ENCODE measurements at regions not wholly inside any gene's neighbourhood (a gene's known extent, or its start where the extent isn't known, plus 50 kb on each side); places are given as distances from the start of the nearest gene placed in this dataset.
A peak's percentile ranks its signal among the peaks of the same experiment; 100 is the strongest.

DNA sequence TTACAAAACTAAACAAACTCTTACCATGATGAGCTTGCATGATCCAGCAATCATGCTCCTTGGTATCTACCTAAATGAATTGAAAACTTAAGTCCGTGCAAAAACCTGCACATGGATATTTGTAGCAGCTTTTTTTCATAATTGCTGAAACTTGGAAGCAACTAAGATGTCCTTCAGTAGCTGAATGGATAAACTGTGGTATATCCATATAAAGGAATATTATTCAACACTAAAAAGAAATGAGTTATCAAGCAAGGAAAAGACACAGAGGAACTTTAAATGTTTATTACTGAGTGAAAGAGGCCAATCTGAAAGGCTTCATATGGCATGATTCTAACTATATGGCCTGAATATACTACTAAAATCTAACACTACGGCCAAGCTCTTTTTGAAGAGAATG lies 139.1 kb upstream of the ZNF608 start:
- 65% methylated on average over 2 of the region's 2 CpGs for WGBS (ENCODE audit: low lambda C conversion rate)
- Histone ChIP-seq H3K27ac (ENCODE audit: extremely low read length, insufficient read depth, low read length) (no peak overlapping the region), H2AFZ (ENCODE audit: low read length) (no peak overlapping the region), H3K4me1 (ENCODE audit: insufficient read depth, low read length) (peaks cover 26% of the 10 kb centered on the region), H3K36me3 (replicated peaks in 1 of 2; ENCODE audit: control insufficient read depth in 1 of 2, insufficient read depth in 2 of 2, low read length in 2 of 2) (no peaks in the 10 kb centered on the region), H3K27me3 (ENCODE audit: control insufficient read depth in 1 of 2, insufficient read depth in 2 of 2, low read length in 2 of 2) (no peaks in the 10 kb centered on the region), H3K4me3 (replicated peaks in 1 of 3; ENCODE audit: insufficient read depth in 1 of 3, low read depth in 2 of 3, low read length in 3 of 3) (no peak overlapping the region), H3K4me2 (ENCODE audit: low read depth, low read length) (no peak overlapping the region), H4K20me1 (ENCODE audit: insufficient read depth, low read length) (no peaks in the 10 kb centered on the region), H3K79me2 (ENCODE audit: insufficient read depth, low read length) (no peaks in the 10 kb centered on the region), H3K9me3 (ENCODE audit: low read length) (no peaks in the 10 kb centered on the region), H3K9ac (ENCODE audit: insufficient read depth, low read depth, low read length) (no peak overlapping the region)
- no TSS peak for BruUV-seq (replicated peaks)
- DNase-seq (ENCODE audit: low spot score) (no peak), ATAC-seq (no peak), FAIRE-seq (no peak)
- in situ Hi-C loops (cut with HindIII; ENCODE audit: extremely low pct_ligation_motif_present, low pct_unique_long_range_greater_than_20kb): no loop called here
- CTCF ChIA-PET (ENCODE audit: low intra/inter-chr PET ratio, low total read pairs): no interaction called here
- TF ChIP-seq IRX3 (CRISPR knock-in tag; IDR thresholded peaks at IDR 0.05; ENCODE audit: borderline replicate concordance, low read depth): no peak
- no peak for TF ChIP-seq ZNF790 (CRISPR knock-in tag; IDR thresholded peaks at IDR 0.05; ENCODE audit: borderline replicate concordance)
- intact Hi-C loops (cut with micrococcal nuclease; ENCODE audit: unreplicated experiment): no loop called here
- POLR2A ChIA-PET: no interaction called here

- DNase-seq (ENCODE audit: low spot score) (no peak), ATAC-seq (no peak), FAIRE-seq (no peak)
- Histone ChIP-seq H3K4me3 (replicated peaks in 1 of 3; ENCODE audit: insufficient read depth in 1 of 3, low read depth in 2 of 3, low read length in 3 of 3) (peak overlapping the region in 2 of 3 experiments; percentile 52 to 66; a peak in 3 of 6 replicates), H3K79me2 (ENCODE audit: insufficient read depth, low read length) (no peaks in the 10 kb centered on the region), H2AFZ (ENCODE audit: low read length) (no peak overlapping the region), H3K9me3 (ENCODE audit: low read length) (no peaks in the 10 kb centered on the region), H3K4me1 (ENCODE audit: insufficient read depth, low read length) (peaks cover 26% of the 10 kb centered on the region), H3K36me3 (replicated peaks in 1 of 2; ENCODE audit: control insufficient read depth in 1 of 2, insufficient read depth in 2 of 2, low read length in 2 of 2) (no peaks in the 10 kb centered on the region), H4K20me1 (ENCODE audit: insufficient read depth, low read length) (no peaks in the 10 kb centered on the region), H3K27me3 (ENCODE audit: control insufficient read depth in 1 of 2, insufficient read depth in 2 of 2, low read length in 2 of 2) (no peaks in the 10 kb centered on the region), H3K9ac (ENCODE audit: insufficient read depth, low read depth, low read length) (no peak overlapping the region), H3K27ac (ENCODE audit: extremely low read length, insufficient read depth, low read length) (no peak overlapping the region), H3K4me2 (ENCODE audit: low read depth, low read length) (peak overlapping the region; percentile 78)
- POLR2A ChIA-PET: no interaction called here
- in situ Hi-C loops (cut with HindIII; ENCODE audit: extremely low pct_ligation_motif_present, low pct_unique_long_range_greater_than_20kb) (no loop called here), intact Hi-C loops (cut with micrococcal nuclease; ENCODE audit: unreplicated experiment) (no loop called here)
- CTCF ChIA-PET (ENCODE audit: low intra/inter-chr PET ratio, low total read pairs): no interaction called here
- 51% methylated on average over 2 of the region's 2 CpGs for WGBS (ENCODE audit: low lambda C conversion rate)
- BruUV-seq (replicated peaks): no TSS peak
- no peak for TF ChIP-seq ESRRA (CRISPR knock-in tag; IDR thresholded peaks at IDR 0.05; ENCODE audit: low read depth)
- TF ChIP-seq HIC2 (CRISPR knock-in tag; IDR thresholded peaks at IDR 0.05; ENCODE audit: low read depth): no peak
- TF ChIP-seq TFAP4 (IDR thresholded peaks at IDR 0.05; ENCODE audit: borderline replicate concordance, low read depth): no peak
- no peak for TF ChIP-seq ISX (CRISPR knock-in tag; conservative IDR thresholded peaks at IDR 0.05)
- no peak for TF ChIP-seq TFDP2 (CRISPR knock-in tag; IDR thresholded peaks at IDR 0.05)
- TF ChIP-seq ZNF383 (CRISPR knock-in tag; IDR thresholded peaks at IDR 0.05; ENCODE audit: borderline replicate concordance): no peak
- TF ChIP-seq HNRNPK (IDR thresholded peaks at IDR 0.05; ENCODE audit: low read depth, low read length, poor library complexity, severe bottlenecking): no peak
- TF ChIP-seq ATF2 (CRISPR knock-in tag; IDR thresholded peaks at IDR 0.05): no peak
- TF ChIP-seq ETS1 (CRISPR knock-in tag; IDR thresholded peaks at IDR 0.05): no peak
- TF ChIP-seq NFE2L2 (IDR thresholded peaks at IDR 0.05; ENCODE audit: low read length): no peak
- TF ChIP-seq ARID2 (CRISPR knock-in tag; IDR thresholded peaks at IDR 0.05; ENCODE audit: borderline replicate concordance): no peak
Measured at GRCh38 chr5:124887223-124887622, 140.8 kb upstream of the ZNF608 start.

All from HepG2 (cell line).